ENCODE measurements at regions not wholly inside any gene's neighbourhood (a gene's known extent, or its start where the extent isn't known, plus 50 kb on each side); places are given as distances from the start of the nearest gene placed in this dataset.
"Not testable (repeated sequence)": the region's sequence is repeated elsewhere in the genome, so short reads cannot be mapped to it uniquely, and the experiment has no call there.

- no peaks in the 10 kb centered on the region for H3K27me3 Mint-ChIP-seq
- ATAC-seq: no peak
- POLR2A ChIA-PET: no interaction called here
- peaks cover 0 to 2% (median 0%) of the 10 kb centered on the region in 3 donors for H3K36me3 Mint-ChIP-seq
- no peak overlapping the region for H3K27ac Mint-ChIP-seq
- no peak for DNase-seq
- H3K9me3 Mint-ChIP-seq: peaks cover 0 to 5% (median 0%) of the 10 kb centered on the region in 9 donors
- no peak overlapping the region for H3K4me3 Mint-ChIP-seq
- peaks cover 0 to 2% (median 0%) of the 10 kb centered on the region in 4 donors for H3K4me1 Mint-ChIP-seq
Observed at GRCh38 chrY:19644889-19645638, 99.5 kb downstream of the KDM5D start.

GRCh38 chrY:19637651-19638347 is 106.7 kb downstream of the KDM5D start:
- ATAC-seq (no peak), DNase-seq (no peak)
- Mint-ChIP-seq H3K36me3 (peaks cover 0 to 6% (median 0%) of the 10 kb centered on the region in 3 donors), H3K27me3 (no peaks in the 10 kb centered on the region), H3K9me3 (peaks cover 0 to 11% (median 0%) of the 10 kb centered on the region in 9 donors), H3K4me3 (no peak overlapping the region), H3K27ac (no peak overlapping the region), H3K4me1 (no peaks in the 10 kb centered on the region)
- POLR2A ChIA-PET: no interaction called here

- POLR2A ChIA-PET: no interaction called here
- H3K36me3 Mint-ChIP-seq: peaks cover 0 to 5% (median 0%) of the 10 kb centered on the region in 3 donors
- no peak overlapping the region for H3K4me3 Mint-ChIP-seq
- H3K4me1 Mint-ChIP-seq: no peaks in the 10 kb centered on the region
- no peak for ATAC-seq
- H3K27ac Mint-ChIP-seq: no peak overlapping the region
- no peak for DNase-seq
- H3K27me3 Mint-ChIP-seq: peaks cover 0 to 5% (median 0%) of the 10 kb centered on the region in 5 donors
- H3K9me3 Mint-ChIP-seq: peaks cover 0 to 19% (median 0%) of the 10 kb centered on the region in 9 donors
Observed at GRCh38 chrY:19628926-19629325, 115.6 kb downstream of the KDM5D start.

- Mint-ChIP-seq H3K27ac (no peak overlapping the region), H3K4me3 (no peak overlapping the region), H3K9me3 (no peaks in the 10 kb centered on the region), H3K27me3 (peaks cover 0 to 4% (median 0%) of the 10 kb centered on the region in 5 donors), H3K4me1 (no peaks in the 10 kb centered on the region), H3K36me3 (no peaks in the 10 kb centered on the region)
- DNase-seq (no peak), ATAC-seq (no peak)
- POLR2A ChIA-PET: no interaction called here
Observed at GRCh38 chrY:19622392-19622791, 122.1 kb downstream of the KDM5D start.

GRCh38 chrY:19621756-19622155 is 122.8 kb downstream of the KDM5D start:
- DNase-seq (no peak), ATAC-seq (no peak)
- POLR2A ChIA-PET: no interaction called here
- Mint-ChIP-seq H3K27ac (no peak overlapping the region), H3K27me3 (peaks cover 0 to 4% (median 0%) of the 10 kb centered on the region in 5 donors), H3K4me1 (no peaks in the 10 kb centered on the region), H3K9me3 (no peaks in the 10 kb centered on the region), H3K36me3 (no peaks in the 10 kb centered on the region), H3K4me3 (no peak overlapping the region)

- POLR2A ChIA-PET: no interaction called here
- ATAC-seq: no peak
- peaks cover 0 to 9% (median 4%) of the 10 kb centered on the region in 4 donors for H3K4me1 Mint-ChIP-seq
Observed at GRCh38 chrY:19601113-19601512, 143.4 kb downstream of the KDM5D start.

GRCh38 chrY:19600711-19601110 is 143.8 kb downstream of the KDM5D start:
- POLR2A ChIA-PET: no interaction called here
- ATAC-seq: no peak

More at GRCh38 chrY:19601113-19601512, 143.4 kb downstream of the KDM5D start:
- Mint-ChIP-seq H3K9me3 (no peaks in the 10 kb centered on the region), H3K4me3 (no peak overlapping the region), H3K27me3 (no peaks in the 10 kb centered on the region), H3K27ac (peak overlapping the region in 1 of 10 donors; percentile 23), H3K36me3 (peaks cover 0 to 82% (median 5%) of the 10 kb centered on the region in 3 donors)
- no peak for DNase-seq

GRCh38 chrY:19590235-19590634 is 154.3 kb downstream of the KDM5D start:
- DNase-seq: no peak
- POLR2A ChIA-PET: interaction anchor here (2.9 kb wide), 1 partner anchor 22 kb away, joined by 9 read pairs; no protein-coding TSS in a partner anchor
- no peaks in the 10 kb centered on the region for H3K27me3 Mint-ChIP-seq
- H3K36me3 Mint-ChIP-seq: peaks cover 0 to 72% (median 7%) of the 10 kb centered on the region in 3 donors
- no peaks in the 10 kb centered on the region for H3K9me3 Mint-ChIP-seq
- H3K27ac Mint-ChIP-seq: no peak overlapping the region
- no peak for ATAC-seq
- H3K4me3 Mint-ChIP-seq: no peak overlapping the region
- peaks cover 13 to 36% (median 16%) of the 10 kb centered on the region in 4 donors for H3K4me1 Mint-ChIP-seq

More at GRCh38 chrY:19600711-19601110, 143.8 kb downstream of the KDM5D start:
- Mint-ChIP-seq H3K9me3 (no peaks in the 10 kb centered on the region), H3K4me3 (no peak overlapping the region), H3K27me3 (no peaks in the 10 kb centered on the region), H3K36me3 (peaks cover 0 to 83% (median 5%) of the 10 kb centered on the region in 3 donors), H3K27ac (no peak overlapping the region), H3K4me1 (peaks cover 0 to 10% (median 4%) of the 10 kb centered on the region in 4 donors)
- DNase-seq: no peak

- no peaks in the 10 kb centered on the region for H3K9me3 Mint-ChIP-seq
- POLR2A ChIA-PET: no interaction called here
- no peak overlapping the region for H3K4me3 Mint-ChIP-seq
- no peak overlapping the region for H3K27ac Mint-ChIP-seq
- H3K36me3 Mint-ChIP-seq: peaks cover 0 to 76% (median 7%) of the 10 kb centered on the region in 3 donors
- no peaks in the 10 kb centered on the region for H3K27me3 Mint-ChIP-seq
- ATAC-seq: no peak
- DNase-seq: no peak
- H3K4me1 Mint-ChIP-seq: peaks cover 19 to 42% (median 21%) of the 10 kb centered on the region in 4 donors
Observed at GRCh38 chrY:19589664-19590063, 154.9 kb downstream of the KDM5D start.

- Mint-ChIP-seq H3K4me1 (peaks cover 23 to 53% (median 33%) of the 10 kb centered on the region in 4 donors), H3K27me3 (no peaks in the 10 kb centered on the region), H3K27ac (peak overlapping the region in 2 of 10 donors; percentile 13 to 39), H3K9me3 (no peaks in the 10 kb centered on the region), H3K4me3 (peak overlapping the region in 1 of 10 donors; percentile 16), H3K36me3 (peaks cover 0 to 64% (median 7%) of the 10 kb centered on the region in 3 donors)
- DNase-seq: no peak
- no peak for ATAC-seq
- POLR2A ChIA-PET: interaction anchor here (0.6 kb wide), 1 partner anchor 17 kb away, joined by 3 read pairs; no protein-coding TSS in a partner anchor
Observed at GRCh38 chrY:19587311-19587710, 157.2 kb downstream of the KDM5D start.

- POLR2A ChIA-PET: interaction anchor here (0.9 kb wide), 1 partner anchor 13 kb away, joined by 4 read pairs; no protein-coding TSS in a partner anchor
- peak overlapping the region in 5 of 10 donors; percentile 5 to 53 (median 47) for H3K4me3 Mint-ChIP-seq
- H3K9me3 Mint-ChIP-seq, DNase-seq, ATAC-seq, H3K27me3 Mint-ChIP-seq: not testable (repeated sequence)
- H3K4me1 Mint-ChIP-seq: peaks cover 43 to 66% (median 59%) of the 10 kb centered on the region in 4 donors
- peak overlapping the region in 5 of 10 donors; percentile 2 to 79 (median 41) for H3K27ac Mint-ChIP-seq
- H3K36me3 Mint-ChIP-seq: peaks cover 0 to 46% (median 3%) of the 10 kb centered on the region in 3 donors
Observed at GRCh38 chrY:19580990-19581389, 163.5 kb downstream of the KDM5D start.

- Mint-ChIP-seq H3K4me3 (no peak overlapping the region), H3K36me3 (peaks cover 0 to 46% (median 3%) of the 10 kb centered on the region in 3 donors), H3K9me3 (no peaks in the 10 kb centered on the region), H3K27me3 (no peaks in the 10 kb centered on the region), H3K27ac (peak overlapping the region in 3 of 10 donors; percentile 6 to 59 (median 8)), H3K4me1 (peaks cover 41 to 65% (median 60%) of the 10 kb centered on the region in 4 donors)
- DNase-seq (no peak), ATAC-seq (no peak)
- POLR2A ChIA-PET: interaction anchor here (1.9 kb wide), 1 partner anchor 11 kb away, joined by 6 read pairs; no protein-coding TSS in a partner anchor
Observed at GRCh38 chrY:19578281-19578874, 166.1 kb downstream of the KDM5D start.

Measured in naive thymus-derived CD8-positive, alpha-beta T cell (primary cell).